Head of caudate nucleus (tissue), 42 donors: ENCODE measurements at regions not wholly inside any gene's neighbourhood (a gene's known extent, or its start where the extent isn't known, plus 50 kb on each side); places are given as distances from the start of the nearest gene placed in this dataset.

Experiments used
- DNase-seq, 42 donors: peaks; one replicate each; pipeline versions ENCODE4 v3.0.0 to v3.0.0-alpha.2; 2020 to 2021; ENCODE audit warnings: mixed read lengths in 7 of 42
- intact Hi-C: fragments of 100-400 bp; cut with DNase I; formaldehyde crosslinking; loops from one replicate; pipeline ENCODE4 v1.15.0; 2022

DNA sequence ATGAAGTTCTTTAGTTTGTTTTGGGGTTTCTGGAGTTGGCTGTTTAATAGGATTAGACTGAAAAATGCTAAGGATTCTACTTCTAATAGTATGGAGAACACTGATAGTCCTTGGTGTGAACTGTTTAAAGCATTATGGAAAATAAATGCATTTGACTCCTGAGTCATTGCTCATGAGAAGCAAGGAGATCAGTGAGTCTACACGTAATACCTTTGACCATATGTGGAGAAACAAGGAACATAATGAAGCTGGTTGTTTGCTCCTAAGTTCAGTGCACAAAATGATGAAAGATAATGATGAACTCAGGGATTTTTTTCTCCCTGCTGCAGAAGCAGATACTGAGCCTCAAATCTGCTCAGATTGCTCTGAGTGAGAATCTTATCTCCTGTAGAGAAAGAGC is 158.9 kb upstream of the COL11A1 start:
- DNase-seq, result no peak

DNA sequence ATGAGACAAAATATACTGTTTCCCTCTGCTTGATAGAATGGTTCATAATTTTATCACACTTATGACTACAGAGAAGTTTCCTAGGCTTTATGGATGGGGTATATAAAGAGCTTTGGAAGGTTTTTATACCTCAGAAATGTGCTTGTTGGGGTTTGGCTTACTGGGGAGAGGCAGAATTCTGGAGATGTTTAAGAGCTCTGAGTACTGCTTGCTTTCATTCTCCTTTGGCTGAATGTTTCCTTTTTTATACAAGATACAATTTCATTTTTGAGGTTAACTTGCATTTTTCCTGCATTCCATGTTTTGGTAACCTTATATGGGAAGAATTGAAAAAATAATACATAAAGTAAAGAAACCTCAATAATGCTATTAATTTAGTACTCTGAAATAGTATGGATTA is 157.7 kb upstream of the COL11A1 start:
- DNase-seq, result no peak
- intact Hi-C loops, result no loop called here

More for the DNA sequence above, 158.9 kb upstream of the COL11A1 start:
- intact Hi-C loops, result no loop called here

DNA sequence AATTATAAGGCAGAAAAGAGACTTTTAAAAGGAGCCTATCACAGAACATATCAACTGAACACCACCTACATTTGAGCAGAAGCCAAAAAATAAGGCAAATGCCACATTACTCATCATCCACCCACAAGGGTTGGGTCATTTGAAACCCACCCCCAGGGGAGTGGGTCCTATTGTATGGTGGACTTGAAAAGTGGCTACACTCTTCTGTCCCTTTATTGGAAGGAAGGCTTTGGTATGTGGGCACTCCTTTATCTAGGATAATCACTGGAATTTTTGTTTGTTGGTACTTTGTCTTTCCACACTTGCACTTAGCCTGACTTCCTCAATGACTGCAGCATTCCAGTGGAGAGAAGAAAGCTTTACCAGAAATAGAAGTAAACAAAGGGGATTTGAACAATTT is 157.2 kb upstream of the COL11A1 start:
- no peak for DNase-seq
- intact Hi-C loops, result no loop called here

DNA sequence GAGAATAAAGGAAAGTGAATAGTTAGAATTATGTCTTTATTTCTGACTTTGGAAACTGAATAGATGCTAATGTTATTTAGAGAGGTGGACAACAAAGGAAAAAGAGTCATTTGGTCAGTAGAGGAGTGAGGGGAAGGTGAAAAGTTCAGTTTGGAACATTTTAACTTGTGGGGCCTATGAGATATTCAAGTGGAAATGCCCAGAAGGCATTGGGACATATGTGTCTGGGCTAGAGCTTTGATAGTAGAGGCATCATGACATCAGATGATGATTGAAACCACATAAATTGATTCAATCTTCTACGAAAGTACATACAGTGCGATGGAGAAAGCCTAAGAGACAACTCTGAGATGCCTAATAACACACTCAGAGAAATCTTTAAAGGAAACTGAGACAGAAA is 151.7 kb upstream of the COL11A1 start:
- intact Hi-C loops, result no loop called here

GRCh38 chr1:103256490-103256889 is 148.2 kb upstream of the COL11A1 start:
- intact Hi-C loops, result no loop called here
- DNase-seq, result no peak

More for the DNA sequence above, 151.7 kb upstream of the COL11A1 start:
- DNase-seq, result no peak

DNA sequence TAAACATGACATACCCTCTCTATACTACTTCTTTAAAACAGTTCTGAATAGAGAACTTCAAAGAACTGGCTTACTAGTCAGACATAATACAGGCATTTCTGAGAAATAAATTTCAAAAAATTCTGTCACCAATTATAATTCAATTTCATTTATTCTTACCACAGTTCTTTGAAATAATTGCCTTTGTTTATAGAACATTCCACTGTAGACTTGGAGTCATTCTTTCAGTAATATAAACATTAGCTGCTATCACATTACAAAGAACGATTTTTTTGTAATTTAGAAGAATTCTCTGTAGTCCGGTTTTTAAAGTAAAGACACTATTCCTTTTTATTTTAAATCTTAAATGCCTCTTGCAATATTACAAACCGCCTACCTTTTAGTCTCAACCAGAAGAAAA is 146.4 kb upstream of the COL11A1 start:
- intact Hi-C loops, result no loop called here
- no peak for DNase-seq

DNA sequence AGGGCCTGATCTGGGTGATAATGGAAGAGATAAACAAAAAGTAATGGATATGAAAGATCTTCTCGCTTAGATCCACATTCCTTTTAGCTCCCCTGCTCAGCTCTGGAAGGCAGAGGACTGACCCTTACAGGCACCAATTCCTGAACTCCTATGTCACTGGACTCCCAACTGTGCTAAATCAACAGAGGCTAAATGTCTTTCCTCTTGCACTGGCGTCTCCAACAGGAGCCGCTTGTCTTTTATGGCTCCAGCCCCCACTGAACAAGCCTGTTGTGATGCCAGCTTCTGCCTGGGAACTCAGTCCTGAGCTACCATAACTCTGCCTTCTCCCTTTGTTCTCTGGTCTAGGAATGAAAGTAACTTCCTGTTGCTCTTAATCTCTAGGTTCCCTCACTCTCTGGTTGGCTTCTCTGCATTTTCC is 142.1 kb upstream of the COL11A1 start:
- no peak for DNase-seq
- intact Hi-C loops, result no loop called here

DNA sequence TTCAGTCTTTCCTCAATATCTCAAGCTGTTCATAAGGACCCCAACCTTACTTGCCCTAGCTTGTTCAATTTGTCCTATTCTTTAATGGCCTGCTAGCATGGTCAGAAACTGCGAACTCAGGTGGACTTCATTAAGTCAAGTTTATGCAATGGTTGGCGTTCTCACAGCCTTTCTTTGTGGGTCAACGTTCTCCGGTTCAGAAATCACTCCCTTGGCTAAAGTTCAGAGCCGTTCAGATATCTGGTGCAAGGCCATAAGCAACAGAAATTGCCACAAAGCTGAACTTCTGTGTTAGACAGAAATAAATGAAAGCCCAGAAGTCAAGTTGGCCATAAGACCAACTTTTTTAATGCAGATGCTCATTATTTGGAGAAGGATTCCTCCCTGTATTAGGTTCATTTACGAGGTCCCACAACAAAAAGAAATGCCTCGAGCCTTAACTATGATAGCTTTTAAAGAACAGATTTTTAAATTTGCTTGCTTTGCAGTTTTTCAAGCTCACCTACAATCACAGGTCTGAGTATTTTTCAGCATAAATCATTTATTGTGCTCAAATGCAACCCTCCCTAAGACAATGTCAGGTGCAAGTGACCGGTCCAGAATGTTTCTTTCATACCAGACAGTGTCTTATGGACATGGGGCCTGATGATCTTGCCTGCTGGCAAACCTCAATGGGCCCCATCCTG is 140.2 kb upstream of the COL11A1 start:
- DNase-seq, result no peak
- intact Hi-C loops, result no loop called here

DNA sequence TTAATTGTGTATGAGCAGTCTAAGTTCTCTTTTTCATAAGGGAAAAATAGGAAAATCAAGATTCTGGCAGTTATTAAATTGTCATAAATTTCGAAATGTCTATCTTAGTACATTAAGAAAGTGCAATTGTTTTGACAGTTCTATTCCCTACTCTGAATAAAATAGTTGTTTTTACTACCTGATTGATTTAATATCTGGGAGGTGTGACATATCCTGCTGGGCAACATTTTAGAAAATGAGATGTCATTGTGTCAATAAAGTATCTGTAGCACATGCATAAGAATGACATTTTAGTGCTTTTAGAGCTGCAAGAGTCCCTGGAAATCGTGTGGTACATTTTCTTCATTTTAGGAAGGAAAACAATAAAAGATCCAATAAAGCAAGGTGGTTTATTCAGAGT is 139.2 kb upstream of the COL11A1 start:
- intact Hi-C loops, result no loop called here

GRCh38 chr1:103243481-103243880 is 135.2 kb upstream of the COL11A1 start:
- no peak for DNase-seq
- intact Hi-C loops, result no loop called here

More for the DNA sequence above, 139.2 kb upstream of the COL11A1 start:
- no peak for DNase-seq

DNA sequence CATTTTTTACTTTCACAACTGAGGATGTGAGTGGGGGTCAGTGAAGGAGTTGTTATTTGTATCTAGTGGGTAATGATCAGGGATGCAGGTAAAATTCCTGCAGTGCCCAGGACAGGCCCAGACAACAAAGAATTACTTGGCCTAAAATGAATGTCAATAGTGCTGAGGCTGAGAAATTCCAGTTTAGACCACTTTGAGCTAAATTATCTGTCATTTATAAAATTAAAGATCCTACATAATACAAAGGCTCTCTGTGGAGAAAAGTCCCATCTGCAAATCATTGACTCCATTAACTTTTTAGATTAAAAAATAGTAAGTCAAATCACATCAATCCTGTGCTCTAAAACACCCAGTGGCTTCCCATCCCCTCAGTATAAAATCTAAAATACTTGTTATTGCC is 130.7 kb upstream of the COL11A1 start:
- no peak for DNase-seq

DNA sequence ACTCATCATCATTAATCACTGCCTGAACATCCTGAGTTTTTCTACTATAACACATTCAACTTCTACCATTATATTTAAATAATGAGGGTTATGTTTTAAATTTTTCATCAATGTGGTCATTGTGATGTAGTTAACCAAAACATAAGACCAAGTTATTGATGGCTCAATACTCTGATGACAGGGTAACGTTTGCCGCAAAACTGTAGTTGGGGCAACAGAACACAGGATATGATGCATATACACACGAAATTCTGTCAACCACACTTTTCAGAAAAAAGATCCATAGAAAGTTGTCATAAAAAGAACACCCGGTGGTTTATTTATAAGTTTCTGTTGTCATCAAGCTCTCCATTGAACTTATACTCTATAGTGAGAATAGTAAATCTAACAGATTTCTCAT is 121.7 kb upstream of the COL11A1 start:
- intact Hi-C loops, result no loop called here
- DNase-seq, result no peak

More for the DNA sequence above, 130.7 kb upstream of the COL11A1 start:
- intact Hi-C loops, result no loop called here

- intact Hi-C loops, result no loop called here
Measured at GRCh38 chr1:103220631-103221041, 112.3 kb upstream of the COL11A1 start.

GRCh38 chr1:103218821-103219220 is 110.5 kb upstream of the COL11A1 start:
- intact Hi-C loops, result no loop called here
- DNase-seq, result no peak

More at GRCh38 chr1:103220631-103221041, 112.3 kb upstream of the COL11A1 start:
- DNase-seq, result no peak

- intact Hi-C loops, result no loop called here
- no peak for DNase-seq
Measured at GRCh38 chr1:103218369-103218768, 110.0 kb upstream of the COL11A1 start.

GRCh38 chr1:103211073-103211472 is 102.8 kb upstream of the COL11A1 start:
- intact Hi-C loops, result no loop called here

GRCh38 chr1:103208844-103209243 is 100.5 kb upstream of the COL11A1 start:
- DNase-seq, result no peak
- intact Hi-C loops, result no loop called here

More at GRCh38 chr1:103211073-103211472, 102.8 kb upstream of the COL11A1 start:
- no peak for DNase-seq

DNA sequence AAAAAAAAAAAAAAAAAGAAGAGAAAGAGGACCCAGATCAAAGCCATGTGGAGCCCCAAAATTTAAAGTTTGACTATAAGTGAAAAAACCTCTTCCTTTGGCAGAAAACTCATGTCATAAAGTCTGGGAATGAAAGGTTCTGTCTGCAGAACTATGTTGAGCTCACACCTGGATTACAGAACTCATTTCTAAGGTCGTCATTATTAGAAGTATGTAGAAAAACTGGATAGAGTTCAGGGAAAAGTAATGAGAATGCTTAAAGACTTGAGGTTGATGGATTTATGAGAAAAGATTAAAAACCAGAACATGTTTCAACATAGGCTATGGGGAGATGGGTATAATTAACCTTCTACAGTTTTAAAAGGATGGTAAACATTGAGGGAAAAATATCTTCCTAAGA is 90.7 kb upstream of the COL11A1 start:
- no peak for DNase-seq

DNA sequence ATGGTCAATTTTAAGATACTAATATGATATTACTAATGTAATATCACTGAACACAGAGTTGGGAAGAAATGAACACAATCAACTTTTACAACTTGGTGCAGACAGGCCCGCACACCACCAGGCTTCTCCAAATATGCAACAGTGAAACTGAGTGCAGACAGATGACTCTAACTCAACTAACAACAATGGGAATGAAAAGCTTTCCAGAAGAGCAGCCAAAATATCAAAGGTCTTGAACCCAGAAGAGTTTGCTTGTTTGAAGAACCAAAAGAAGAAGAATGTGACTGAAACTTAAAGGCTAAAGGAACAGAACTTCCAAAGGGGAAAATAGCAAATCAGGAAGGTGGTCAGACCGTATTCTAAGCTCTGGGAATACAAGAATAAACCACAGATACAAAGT is 89.8 kb upstream of the COL11A1 start:
- no peak for DNase-seq
- intact Hi-C loops, result no loop called here

More for the DNA sequence above, 90.7 kb upstream of the COL11A1 start:
- intact Hi-C loops, result no loop called here

GRCh38 chr1:103197216-103197615 is 88.9 kb upstream of the COL11A1 start:
- intact Hi-C loops, result no loop called here
- DNase-seq, result no peak

DNA sequence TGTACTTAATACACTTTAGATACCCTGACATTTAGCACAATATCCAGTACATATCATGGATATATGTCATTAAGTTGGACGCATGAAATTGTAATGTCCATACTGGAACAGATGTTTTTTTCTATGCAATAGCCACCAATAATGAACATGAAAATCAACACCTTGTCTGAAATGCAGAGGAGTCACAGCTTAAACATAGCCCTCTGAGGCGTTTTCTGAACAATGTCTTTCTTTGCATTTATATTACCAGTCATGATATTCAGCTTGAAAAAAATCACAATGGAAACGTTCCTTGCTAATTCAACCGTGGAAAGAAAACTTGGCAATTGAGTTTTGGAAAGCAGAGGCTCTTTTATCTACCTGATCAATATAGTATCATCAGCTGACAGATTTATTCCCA is 86.7 kb upstream of the COL11A1 start:
- intact Hi-C loops, result no loop called here
- peak in 1 of 42 donors; percentile 5 for DNase-seq
